Epithelial cell of esophagus (primary cell): ENCODE measurements at regions not wholly inside any gene's neighbourhood (a gene's known extent, or its start where the extent isn't known, plus 50 kb on each side); places are given as distances from the start of the nearest gene placed in this dataset.

ENCODE experiments used
- DNase-seq: peaks from one replicate; pipeline ENCODE4 v3.0.0; 2010; ENCODE audit warnings: low read depth
- H3K4me3 ChIP-seq: 2 replicates; pipeline ENCODE4 v1.5.1; 2011; ENCODE audit warnings: mild to moderate bottlenecking, low read length, control low read depth
- TF ChIP-seq, protein P1 (sequence below): IDR thresholded peaks from 2 replicates; pipeline ENCODE4 v1.5.1; 2011; ENCODE audit warnings: low read depth, mild to moderate bottlenecking, low read length, control low read depth, inconsistent platforms; ENCODE audit not compliant: insufficient read depth; ENCODE audit errors: missing control alignments

DNA sequence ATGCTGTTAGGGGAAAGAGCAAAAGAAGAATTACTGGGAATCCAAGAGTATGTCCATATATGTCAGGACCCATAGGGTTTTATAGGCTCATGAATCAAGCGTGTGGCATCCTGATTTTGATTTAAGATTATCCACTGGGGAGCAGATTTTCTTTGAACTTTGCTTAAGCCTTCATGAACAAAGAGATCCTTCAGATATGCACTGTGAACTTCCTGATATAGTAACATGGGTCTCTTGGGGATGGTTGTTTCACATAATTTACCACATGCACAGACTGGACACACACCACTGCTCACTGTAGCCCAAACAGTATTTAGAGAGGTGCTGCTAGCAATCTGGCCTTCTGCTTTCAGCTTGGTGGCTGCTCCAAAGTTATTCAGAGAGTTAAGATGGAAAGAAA is 200.9 kb upstream of the ZPLD1 start:
- TF ChIP-seq, protein P1, sequence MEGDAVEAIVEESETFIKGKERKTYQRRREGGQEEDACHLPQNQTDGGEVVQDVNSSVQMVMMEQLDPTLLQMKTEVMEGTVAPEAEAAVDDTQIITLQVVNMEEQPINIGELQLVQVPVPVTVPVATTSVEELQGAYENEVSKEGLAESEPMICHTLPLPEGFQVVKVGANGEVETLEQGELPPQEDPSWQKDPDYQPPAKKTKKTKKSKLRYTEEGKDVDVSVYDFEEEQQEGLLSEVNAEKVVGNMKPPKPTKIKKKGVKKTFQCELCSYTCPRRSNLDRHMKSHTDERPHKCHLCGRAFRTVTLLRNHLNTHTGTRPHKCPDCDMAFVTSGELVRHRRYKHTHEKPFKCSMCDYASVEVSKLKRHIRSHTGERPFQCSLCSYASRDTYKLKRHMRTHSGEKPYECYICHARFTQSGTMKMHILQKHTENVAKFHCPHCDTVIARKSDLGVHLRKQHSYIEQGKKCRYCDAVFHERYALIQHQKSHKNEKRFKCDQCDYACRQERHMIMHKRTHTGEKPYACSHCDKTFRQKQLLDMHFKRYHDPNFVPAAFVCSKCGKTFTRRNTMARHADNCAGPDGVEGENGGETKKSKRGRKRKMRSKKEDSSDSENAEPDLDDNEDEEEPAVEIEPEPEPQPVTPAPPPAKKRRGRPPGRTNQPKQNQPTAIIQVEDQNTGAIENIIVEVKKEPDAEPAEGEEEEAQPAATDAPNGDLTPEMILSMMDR = no peak
- no peak overlapping the region for H3K4me3 ChIP-seq
- DNase-seq = no peak

GRCh38 chr3:102235679-102236078 is 199.1 kb upstream of the ZPLD1 start:
- TF ChIP-seq, protein P1 = peak; percentile 52

GRCh38 chr3:102237181-102237580 is 197.6 kb upstream of the ZPLD1 start:
- TF ChIP-seq, protein P1 = no peak
- no peak overlapping the region for H3K4me3 ChIP-seq
- no peak for DNase-seq

More at GRCh38 chr3:102235679-102236078, 199.1 kb upstream of the ZPLD1 start:
- no peak overlapping the region for H3K4me3 ChIP-seq
- DNase-seq = peak; percentile 39

DNA sequence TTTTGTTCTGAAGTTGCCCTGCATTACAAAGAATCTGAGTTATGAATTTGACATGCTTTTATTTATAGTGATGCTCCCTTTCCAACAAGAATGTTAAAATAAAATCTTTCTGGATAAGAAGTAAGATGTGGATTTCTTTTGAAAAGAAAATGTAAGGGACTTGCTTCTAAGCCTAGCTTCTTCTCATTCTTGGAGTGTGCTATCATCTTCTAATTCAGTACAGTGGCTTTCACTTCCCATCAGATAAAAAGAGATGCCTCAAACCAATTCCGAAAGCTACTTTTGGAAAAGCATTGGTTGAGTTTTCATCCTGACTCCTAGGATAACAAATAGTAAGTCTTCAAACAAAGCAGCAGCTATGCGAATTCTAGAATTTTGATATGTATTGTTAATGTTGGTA is 197.0 kb upstream of the ZPLD1 start:
- TF ChIP-seq, protein P1 = no peak
- H3K4me3 ChIP-seq = no peak overlapping the region
- no peak for DNase-seq

GRCh38 chr3:102238362-102238761 is 196.5 kb upstream of the ZPLD1 start:
- DNase-seq = peak; percentile 96
- TF ChIP-seq, protein P1 = no peak
- no peak overlapping the region for H3K4me3 ChIP-seq

DNA sequence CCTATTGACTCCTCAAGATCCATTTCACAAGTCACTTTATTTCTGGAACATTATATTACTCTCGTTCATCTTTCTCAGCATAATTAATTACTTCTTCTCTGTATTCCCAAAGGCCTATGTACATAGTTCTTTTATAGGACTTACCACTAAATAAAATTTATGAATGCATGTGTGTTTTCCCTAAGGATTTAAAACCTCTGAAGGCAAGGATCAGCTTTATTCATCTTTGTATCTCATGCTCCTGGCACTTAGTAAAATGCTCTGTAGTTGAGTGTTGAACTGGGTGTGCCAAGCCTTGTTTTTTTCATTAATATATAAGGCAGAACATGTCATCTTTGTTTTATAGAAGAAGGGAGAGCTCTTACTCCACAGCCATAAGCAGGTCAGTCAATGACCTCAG is 194.1 kb upstream of the ZPLD1 start:
- no peak for DNase-seq
- TF ChIP-seq, protein P1 = no peak

GRCh38 chr3:102248981-102249705 is 185.7 kb upstream of the ZPLD1 start:
- H3K4me3 ChIP-seq = no peak overlapping the region
- TF ChIP-seq, protein P1 = no peak
- DNase-seq = peak; percentile 41

More for the DNA sequence above, 194.1 kb upstream of the ZPLD1 start:
- H3K4me3 ChIP-seq = no peak overlapping the region
